ENCODE measurements at regions not wholly inside any gene's neighbourhood (a gene's known extent, or its start where the extent isn't known, plus 50 kb on each side); places are given as distances from the start of the nearest gene placed in this dataset.

- TF ChIP-seq POLR2A (IDR thresholded peaks at IDR 0.05) (no peak), CTCF (IDR thresholded peaks at IDR 0.05) (no peak)
Measured at GRCh38 chr4:24328310-24328709, 256.0 kb downstream of the DHX15 start.
